Testis (tissue), 2 donors: ENCODE measurements at regions not wholly inside any gene's neighbourhood (a gene's known extent, or its start where the extent isn't known, plus 50 kb on each side); places are given as distances from the start of the nearest gene placed in this dataset.

Source experiments
- CTCF ChIP-seq, 3 experiments: fragments of 450-650 bp in 2 of 3; fragments of 200-600 bp in 1 of 3; sonication (generic) in 1 of 3; IDR thresholded peaks; one replicate each; pipeline ENCODE4 v1.5.1; 2016 to 2019; ENCODE audit warnings: antibody characterized with exemption in 3 of 3, mild to moderate bottlenecking in 2 of 3, moderate library complexity in 1 of 3
- POLR2A ChIP-seq: fragments of 450-650 bp; IDR thresholded peaks from one replicate; pipeline ENCODE4 v1.6.1; 2017; ENCODE audit warnings: antibody characterized with exemption, mild to moderate bottlenecking, moderate library complexity

GRCh38 chr6:165877773-165878172 is 214.7 kb upstream of the PDE10A start:
- TF ChIP-seq CTCF (IDR thresholded peaks at IDR 0.05), result no peak
- TF ChIP-seq POLR2A, result no peak
